ENCODE measurements at regions not wholly inside any gene's neighbourhood (a gene's known extent, or its start where the extent isn't known, plus 50 kb on each side); places are given as distances from the start of the nearest gene placed in this dataset.

DNA sequence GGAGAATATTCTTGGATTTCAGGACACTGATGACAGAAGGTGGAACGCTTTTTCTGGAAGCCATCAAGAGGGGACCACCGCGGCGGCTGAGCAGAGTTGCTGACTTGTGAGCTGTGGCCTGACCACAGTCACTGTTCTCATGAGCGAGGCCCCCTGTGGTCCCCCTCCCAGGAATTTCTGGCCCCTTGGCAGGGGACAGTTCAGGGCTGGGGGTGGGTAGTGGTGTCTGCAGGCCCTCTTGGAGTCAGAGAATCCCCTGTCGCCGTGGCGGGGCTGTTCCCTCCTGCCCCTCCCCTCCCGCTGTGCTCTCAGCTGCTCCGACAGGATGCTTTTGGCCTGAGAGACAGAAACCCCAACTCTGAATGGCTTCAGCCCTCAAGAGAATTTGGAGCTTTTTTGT is 292.0 kb downstream of the SEC14L1 start:
- peak overlapping the region; percentile 95 for H3K27ac ChIP-seq (ENCODE audit: low read length)
- ChIA-PET POLR2A (no interaction called here), CTCF (interaction anchor here in 1 of 2 donors (0.6 kb wide), 1 partner anchor 17 kb away, joined by 3 read pairs; no protein-coding TSS in a partner anchor)
- Mint-ChIP-seq H3K36me3 (peaks cover 10% of the 10 kb centered on the region), H3K27ac (peak overlapping the region; percentile 88 to 91), H3K27me3 (no peaks in the 10 kb centered on the region), H3K4me1 (peaks cover 91 to 97% (median 95%) of the 10 kb centered on the region in 3 donors), H3K9me3 (no peaks in the 10 kb centered on the region), H3K4me3 (peak overlapping the region; percentile 72 to 92 (median 91))
- H3K4me3 ChIP-seq (ENCODE audit: control insufficient read depth in 1 of 2, extremely low read depth in 1 of 2, low read length in 1 of 2), result peak overlapping the region; percentile 43 to 51
- peaks cover 6 to 23% of the 10 kb centered on the region in 2 donors for H3K36me3 ChIP-seq (ENCODE audit: control insufficient read depth in 2 of 2, extremely low read depth in 1 of 2, insufficient read depth in 1 of 2, low read length in 1 of 2)
- ATAC-seq (replicated peaks in 1 of 4), result no peak
- 58% methylated on average over 6 of the region's 10 CpGs for WGBS (ENCODE audit: insufficient coverage)
- no peaks in the 10 kb centered on the region for H3K27me3 ChIP-seq (replicated peaks in 1 of 2; ENCODE audit: control insufficient read depth in 2 of 2, extremely low read depth in 1 of 2, insufficient read depth in 2 of 2, low read length in 1 of 2)
- H3K4me1 ChIP-seq (ENCODE audit: control insufficient read depth in 1 of 2, extremely low read depth in 1 of 2, insufficient read depth in 2 of 2, low read length in 2 of 2), result peaks cover 55 to 100% of the 10 kb centered on the region in 2 experiments
- H3K9me3 ChIP-seq, result no peaks in the 10 kb centered on the region
- DNase-seq, result peak in 3 of 35 experiments; percentile 38 to 49 (median 46)

DNA sequence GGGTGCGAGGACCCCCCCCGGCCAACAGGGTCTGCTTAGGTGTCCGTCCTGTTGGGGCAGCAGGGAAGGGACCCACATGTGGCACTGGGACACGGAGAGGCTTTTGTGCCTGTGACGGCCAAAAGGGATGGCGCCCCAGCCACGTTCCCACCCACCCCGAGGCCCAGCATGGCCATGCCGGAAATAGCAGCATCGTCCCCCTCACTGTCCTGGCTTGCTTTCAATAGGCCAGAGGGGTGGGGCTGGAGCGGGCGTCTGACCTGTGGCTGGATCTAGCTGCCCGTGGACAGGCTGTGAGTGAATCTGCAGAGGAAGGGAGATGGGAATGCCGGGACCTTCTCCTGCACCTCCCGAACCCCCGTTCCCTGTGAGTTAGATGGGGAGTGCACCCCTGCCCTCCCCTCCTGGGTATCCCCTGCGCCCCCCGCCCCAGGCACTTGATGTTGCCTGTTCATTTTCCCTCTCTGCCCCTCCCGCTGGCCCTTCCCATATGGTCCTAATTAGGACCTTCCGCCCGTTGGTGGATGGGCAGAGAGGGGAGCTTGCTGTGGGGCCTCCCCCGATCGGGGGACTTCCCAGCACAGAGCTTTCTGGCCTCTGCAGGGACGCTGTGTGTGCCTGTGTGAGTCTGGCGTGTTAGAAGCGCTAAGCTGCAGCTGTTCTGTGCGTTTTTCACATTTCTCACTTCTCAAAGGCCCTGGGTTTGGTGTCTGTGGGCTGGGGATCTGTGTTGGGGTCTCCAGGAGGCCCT is 292.8 kb downstream of the SEC14L1 start:
- CTCF ChIA-PET, result no interaction called here
- H3K36me3 Mint-ChIP-seq, result peaks cover 10% of the 10 kb centered on the region
- H3K4me3 ChIP-seq (ENCODE audit: control insufficient read depth in 1 of 2, extremely low read depth in 1 of 2, low read length in 1 of 2), result peak overlapping the region; percentile 43 to 51

GRCh38 chr17:77434136-77435114 is 293.7 kb downstream of the SEC14L1 start:
- H3K4me3 Mint-ChIP-seq, result peak overlapping the region; percentile 91 to 92 (median 91)
- ChIA-PET POLR2A (interaction anchor here in 1 of 2 donors (0.6 to 0.8 kb wide), 2 partner anchors 21 to 55 kb away, joined by 3 to 6 read pairs; no protein-coding TSS in a partner anchor), CTCF (no interaction called here)
- no peaks in the 10 kb centered on the region for H3K27me3 Mint-ChIP-seq
- H3K9me3 Mint-ChIP-seq, result no peaks in the 10 kb centered on the region
- peak in 3 of 4 experiments; percentile 11 to 18 (median 16) for ATAC-seq (replicated peaks in 1 of 4)
- H3K4me3 ChIP-seq (ENCODE audit: control insufficient read depth in 1 of 2, extremely low read depth in 1 of 2, low read length in 1 of 2), result peak overlapping the region; percentile 43 to 51
- H3K4me1 Mint-ChIP-seq, result peaks cover 91 to 97% (median 95%) of the 10 kb centered on the region in 3 donors
- 56% methylated on average over 16 of the region's 26 CpGs for WGBS (ENCODE audit: insufficient coverage)
- peaks cover 66 to 100% of the 10 kb centered on the region in 2 experiments for H3K4me1 ChIP-seq (ENCODE audit: control insufficient read depth in 1 of 2, extremely low read depth in 1 of 2, insufficient read depth in 2 of 2, low read length in 2 of 2)
- peak overlapping the region; percentile 99 to 100 for H3K27ac Mint-ChIP-seq
- peaks cover 0 to 24% of the 10 kb centered on the region in 2 donors for H3K36me3 ChIP-seq (ENCODE audit: control insufficient read depth in 2 of 2, extremely low read depth in 1 of 2, insufficient read depth in 1 of 2, low read length in 1 of 2)
- no peaks in the 10 kb centered on the region for H3K27me3 ChIP-seq (replicated peaks in 1 of 2; ENCODE audit: control insufficient read depth in 2 of 2, extremely low read depth in 1 of 2, insufficient read depth in 2 of 2, low read length in 1 of 2)
- H3K9me3 ChIP-seq, result no peaks in the 10 kb centered on the region
- H3K27ac ChIP-seq (ENCODE audit: low read length), result peak overlapping the region; percentile 95
- H3K36me3 Mint-ChIP-seq, result peaks cover 10% of the 10 kb centered on the region
- DNase-seq, result peak in 2 of 35 experiments; percentile 31 to 33

More for the DNA sequence above, 292.8 kb downstream of the SEC14L1 start:
- Histone ChIP-seq H3K27ac (ENCODE audit: low read length) (peak overlapping the region; percentile 95), H3K27me3 (replicated peaks in 1 of 2; ENCODE audit: control insufficient read depth in 2 of 2, extremely low read depth in 1 of 2, insufficient read depth in 2 of 2, low read length in 1 of 2) (no peaks in the 10 kb centered on the region), H3K36me3 (ENCODE audit: control insufficient read depth in 2 of 2, extremely low read depth in 1 of 2, insufficient read depth in 1 of 2, low read length in 1 of 2) (peaks cover 5 to 23% of the 10 kb centered on the region in 2 donors), H3K9me3 (no peaks in the 10 kb centered on the region), H3K4me1 (ENCODE audit: control insufficient read depth in 1 of 2, extremely low read depth in 1 of 2, insufficient read depth in 2 of 2, low read length in 2 of 2) (peaks cover 57 to 100% of the 10 kb centered on the region in 2 experiments)
- WGBS (ENCODE audit: insufficient coverage), result 81% methylated on average over 7 of the region's 27 CpGs
- Mint-ChIP-seq H3K4me3 (peak overlapping the region; percentile 91 to 92 (median 91)), H3K27ac (peak overlapping the region; percentile 99 to 100), H3K9me3 (no peaks in the 10 kb centered on the region), H3K27me3 (no peaks in the 10 kb centered on the region), H3K4me1 (peaks cover 91 to 97% (median 95%) of the 10 kb centered on the region in 3 donors)
- peak in 10 of 35 experiments; percentile 27 to 71 (median 46) for DNase-seq
- POLR2A ChIA-PET, result interaction anchor here in 1 of 2 donors (0.6 to 0.8 kb wide), 2 partner anchors 20 to 56 kb away, joined by 3 to 6 read pairs; no protein-coding TSS in a partner anchor
- ATAC-seq (replicated peaks in 1 of 4), result peak in 3 of 4 experiments; percentile 10 to 49 (median 14)

DNA sequence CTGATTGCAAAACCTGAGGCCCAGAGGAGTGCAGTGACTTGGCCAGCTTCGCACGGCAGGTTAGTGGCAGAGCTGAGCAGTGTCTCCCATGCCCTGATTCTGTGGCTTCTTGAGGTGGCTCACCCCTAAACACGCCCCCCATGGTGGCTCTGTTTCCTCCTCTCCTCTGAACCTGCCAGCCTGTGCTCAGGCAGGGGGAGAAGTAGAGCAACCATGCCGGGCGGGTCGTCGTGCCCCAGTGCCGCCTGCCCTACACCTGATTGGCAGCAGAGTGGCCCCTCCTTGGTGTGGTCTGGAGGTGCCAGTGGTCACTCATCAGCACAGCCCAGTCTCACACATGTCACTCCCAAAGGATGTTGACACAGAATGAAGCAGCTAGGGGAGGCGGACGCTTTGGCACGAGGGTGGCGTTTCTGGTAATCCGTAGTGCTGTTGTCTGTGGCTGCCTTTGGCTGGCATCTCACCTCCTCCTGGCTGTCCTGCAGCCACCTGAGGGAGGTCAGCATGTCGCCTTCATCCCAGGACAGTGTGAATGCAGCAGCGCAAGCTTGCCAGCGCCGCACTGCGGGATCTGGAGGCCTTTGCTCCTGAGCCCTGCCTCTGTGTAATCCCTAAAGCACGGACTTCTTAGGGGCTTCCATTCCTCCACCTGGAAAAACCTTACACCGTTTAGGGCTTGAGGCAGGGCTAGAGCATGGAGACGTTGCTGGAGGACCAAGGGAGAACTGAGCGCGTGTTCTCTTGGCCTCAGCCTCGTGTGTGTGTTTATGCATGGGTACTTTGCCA is 294.7 kb downstream of the SEC14L1 start:
- Mint-ChIP-seq H3K4me1 (peaks cover 89 to 97% (median 95%) of the 10 kb centered on the region in 3 donors), H3K27me3 (no peaks in the 10 kb centered on the region), H3K27ac (peak overlapping the region; percentile 99 to 100), H3K9me3 (no peaks in the 10 kb centered on the region), H3K4me3 (peak overlapping the region; percentile 91 to 92 (median 91)), H3K36me3 (peaks cover 10% of the 10 kb centered on the region)
- ATAC-seq (replicated peaks in 1 of 4) (peak; percentile 76 to 79 (median 79)), DNase-seq (peak in 32 of 35 experiments; percentile 41 to 76 (median 61))
- ChIA-PET CTCF (interaction anchor here in 1 of 2 donors (1.2 kb wide), 1 partner anchor 17 kb away, joined by 3 read pairs; no protein-coding TSS in a partner anchor), POLR2A (interaction anchor here in 1 of 2 donors (0.6 kb wide), 1 partner anchor 22 kb away, joined by 3 read pairs; no protein-coding TSS in a partner anchor)
- Histone ChIP-seq H3K36me3 (ENCODE audit: control insufficient read depth in 2 of 2, extremely low read depth in 1 of 2, insufficient read depth in 1 of 2, low read length in 1 of 2) (peaks cover 0 to 24% of the 10 kb centered on the region in 2 donors), H3K27me3 (replicated peaks in 1 of 2; ENCODE audit: control insufficient read depth in 2 of 2, extremely low read depth in 1 of 2, insufficient read depth in 2 of 2, low read length in 1 of 2) (no peaks in the 10 kb centered on the region), H3K9me3 (no peaks in the 10 kb centered on the region), H3K4me1 (ENCODE audit: control insufficient read depth in 1 of 2, extremely low read depth in 1 of 2, insufficient read depth in 2 of 2, low read length in 2 of 2) (peaks cover 73 to 100% of the 10 kb centered on the region in 2 experiments), H3K27ac (ENCODE audit: low read length) (peak overlapping the region; percentile 95), H3K4me3 (ENCODE audit: control insufficient read depth in 1 of 2, extremely low read depth in 1 of 2, low read length in 1 of 2) (peak overlapping the region; percentile 43 to 51)
- WGBS (ENCODE audit: insufficient coverage), result 84% methylated on average over 18 of the region's 24 CpGs

- Mint-ChIP-seq H3K9me3 (no peaks in the 10 kb centered on the region), H3K27me3 (no peaks in the 10 kb centered on the region), H3K36me3 (peaks cover 10% of the 10 kb centered on the region), H3K27ac (peak overlapping the region; percentile 99 to 100), H3K4me3 (peak overlapping the region; percentile 91 to 92 (median 91)), H3K4me1 (peaks cover 89 to 97% (median 95%) of the 10 kb centered on the region in 3 donors)
- ATAC-seq (replicated peaks in 1 of 4) (no peak), DNase-seq (peak in 2 of 35 experiments; percentile 19 to 32)
- ChIA-PET POLR2A (interaction anchor here in 1 of 2 donors (0.6 kb wide), 1 partner anchor 23 kb away, joined by 3 read pairs; no protein-coding TSS in a partner anchor), CTCF (interaction anchor here in 1 of 2 donors (1.2 kb wide), 1 partner anchor 16 kb away, joined by 3 read pairs; no protein-coding TSS in a partner anchor)
- Histone ChIP-seq H3K27ac (ENCODE audit: low read length) (peak overlapping the region; percentile 95), H3K4me3 (ENCODE audit: control insufficient read depth in 1 of 2, extremely low read depth in 1 of 2, low read length in 1 of 2) (peak overlapping the region; percentile 43 to 46), H3K4me1 (ENCODE audit: control insufficient read depth in 1 of 2, extremely low read depth in 1 of 2, insufficient read depth in 2 of 2, low read length in 2 of 2) (peaks cover 78 to 100% of the 10 kb centered on the region in 2 experiments), H3K27me3 (replicated peaks in 1 of 2; ENCODE audit: control insufficient read depth in 2 of 2, extremely low read depth in 1 of 2, insufficient read depth in 2 of 2, low read length in 1 of 2) (no peaks in the 10 kb centered on the region), H3K36me3 (ENCODE audit: control insufficient read depth in 2 of 2, extremely low read depth in 1 of 2, insufficient read depth in 1 of 2, low read length in 1 of 2) (peaks cover 0 to 22% of the 10 kb centered on the region in 2 donors), H3K9me3 (no peaks in the 10 kb centered on the region)
- WGBS (ENCODE audit: insufficient coverage), result 61% methylated on average over 3 of the region's 11 CpGs
Observed at GRCh38 chr17:77436058-77436442, 295.3 kb downstream of the SEC14L1 start.
